ENCODE measurements at regions not wholly inside any gene's neighbourhood (a gene's known extent, or its start where the extent isn't known, plus 50 kb on each side); places are given as distances from the start of the nearest gene placed in this dataset.
"Not testable (repeated sequence)": the region's sequence is repeated elsewhere in the genome, so short reads cannot be mapped to it uniquely, and the experiment has no call there.

DNA sequence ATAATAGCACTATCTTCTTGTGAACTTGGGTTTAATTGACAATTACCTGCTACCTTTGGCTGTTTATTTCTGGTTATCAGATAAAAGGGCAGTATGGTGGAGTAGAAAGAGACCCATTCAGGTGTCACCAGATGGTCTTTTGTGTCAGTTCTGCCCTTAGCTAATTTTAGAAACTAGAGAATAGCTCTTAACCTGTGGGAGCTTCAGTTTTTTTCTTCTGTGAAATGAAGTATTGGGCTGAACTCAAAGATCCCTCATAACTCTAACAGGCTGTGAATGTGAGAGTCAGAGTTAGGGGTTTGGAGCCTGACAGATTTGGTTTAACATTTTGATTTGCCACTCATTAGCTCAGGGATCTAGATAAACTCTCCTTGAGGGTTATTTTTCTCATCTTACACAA lies 335.2 kb downstream of the PPP1R2C start:
- DNase-seq (ENCODE audit: low read depth), result no peak

GRCh38 chrX:42437211-42437610 lies 340.8 kb downstream of the PPP1R2C start:
- DNase-seq (ENCODE audit: low read depth), result no peak

DNA sequence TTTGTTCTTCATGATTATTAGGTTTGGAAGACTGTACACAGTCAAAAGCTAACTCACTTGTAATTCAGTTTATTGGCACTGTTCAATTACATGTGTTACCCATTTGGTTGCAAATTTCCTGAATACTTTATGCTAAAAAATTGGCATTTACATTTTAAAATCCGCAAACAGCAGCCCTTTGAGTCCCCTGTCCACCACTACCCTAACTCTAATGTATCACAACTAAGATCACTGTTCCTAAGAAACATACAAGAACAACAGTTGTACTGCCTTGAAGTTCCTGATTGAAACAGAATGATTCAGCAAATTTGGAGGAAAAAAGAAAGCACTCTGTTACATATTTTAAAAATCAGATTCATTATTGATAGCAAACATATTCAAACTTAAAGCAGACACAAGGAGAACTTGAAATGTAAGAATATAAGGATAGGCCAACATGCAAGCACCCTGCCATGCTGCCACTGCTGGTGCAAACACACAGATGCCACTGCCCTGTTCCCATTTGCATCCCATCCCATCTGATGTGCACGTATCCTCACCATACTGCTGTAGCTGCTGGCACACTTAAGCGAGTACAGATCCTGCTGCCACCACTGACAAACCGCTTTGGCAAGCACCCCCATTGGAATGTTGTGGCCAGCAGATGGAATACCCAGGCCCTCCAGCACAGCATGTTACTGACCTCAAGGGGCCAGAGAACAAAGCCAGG lies 343.4 kb downstream of the PPP1R2C start:
- no peak for DNase-seq (ENCODE audit: low read depth)

DNA sequence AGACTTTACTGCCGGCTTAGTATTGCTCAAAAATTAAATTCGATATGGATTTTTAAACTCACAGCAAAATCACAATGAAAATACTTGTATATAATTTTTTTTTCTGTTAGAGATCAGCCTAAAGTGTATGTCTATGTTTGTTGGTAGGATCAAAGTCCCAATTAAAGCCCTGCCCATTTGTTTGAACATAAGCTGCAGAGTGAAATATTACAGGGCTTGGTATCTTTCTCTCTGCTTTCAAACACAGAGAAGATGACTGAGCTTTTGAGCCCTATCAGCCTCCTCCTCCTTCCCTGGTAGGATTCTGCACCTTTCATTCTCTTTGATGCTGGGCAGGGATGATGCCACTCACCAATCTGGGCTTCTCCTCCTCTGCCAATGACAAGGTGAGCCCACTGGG lies 345.4 kb downstream of the PPP1R2C start:
- no peak for DNase-seq (ENCODE audit: low read depth)

DNA sequence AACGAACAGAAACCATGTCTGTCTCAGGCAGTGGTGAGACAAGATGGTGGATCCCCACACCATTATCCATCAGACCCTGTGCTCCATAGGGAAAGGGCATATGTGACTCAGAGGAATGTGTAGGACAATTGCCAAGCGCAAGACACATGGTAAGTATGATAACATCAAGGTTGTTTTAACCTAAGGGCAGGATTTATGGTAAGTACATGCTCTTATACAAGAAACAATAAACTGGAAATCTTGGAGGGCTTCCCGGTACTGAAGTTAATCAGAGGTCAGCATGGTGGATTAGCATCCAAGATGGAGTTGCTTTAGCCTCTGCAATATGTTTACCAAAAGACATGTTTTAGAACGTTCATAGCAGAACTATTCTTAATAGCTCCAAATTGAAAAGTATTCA lies 355.0 kb downstream of the PPP1R2C start:
- DNase-seq (ENCODE audit: low read depth), result no peak

DNA sequence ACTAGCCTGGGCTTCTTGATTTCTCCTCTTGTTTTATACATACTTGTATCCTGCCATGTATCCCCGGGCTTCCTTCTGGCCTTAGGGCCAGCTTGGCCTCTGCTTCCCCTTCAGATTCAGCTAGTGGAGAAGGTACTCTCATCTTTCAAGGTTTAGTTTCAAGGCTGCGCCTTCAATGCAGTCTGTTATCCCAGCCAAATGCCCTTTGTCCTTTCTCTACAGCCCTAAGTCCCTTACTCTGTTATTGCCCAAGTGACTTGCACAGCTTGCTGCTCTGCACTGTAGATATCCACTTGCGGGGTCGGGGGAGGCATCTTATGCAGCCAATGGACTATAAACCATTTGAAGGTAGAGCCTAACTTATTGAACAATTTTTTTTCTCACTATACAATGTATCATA lies 357.5 kb downstream of the PPP1R2C start:
- no peak for DNase-seq (ENCODE audit: low read depth)

DNA sequence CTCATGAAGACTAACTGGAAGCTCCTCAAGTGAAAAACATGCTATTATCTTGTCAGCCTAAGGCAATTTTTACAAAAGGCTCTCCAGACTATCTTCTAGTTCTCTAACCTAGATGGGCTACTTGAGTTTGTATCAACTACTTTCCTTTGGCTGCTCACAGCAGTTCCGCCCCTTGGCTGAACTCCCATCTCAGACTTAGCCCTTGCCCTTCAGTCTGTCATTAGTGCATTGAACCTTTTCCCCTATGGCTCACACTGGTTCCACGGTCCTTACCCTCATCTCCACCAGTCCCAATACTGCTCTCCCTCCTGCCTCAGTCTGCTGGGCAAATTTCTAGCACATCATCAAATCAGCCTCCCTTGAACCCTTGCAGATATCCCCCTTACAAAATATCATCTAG lies 362.3 kb downstream of the PPP1R2C start:
- DNase-seq (ENCODE audit: low read depth), result no peak

DNA sequence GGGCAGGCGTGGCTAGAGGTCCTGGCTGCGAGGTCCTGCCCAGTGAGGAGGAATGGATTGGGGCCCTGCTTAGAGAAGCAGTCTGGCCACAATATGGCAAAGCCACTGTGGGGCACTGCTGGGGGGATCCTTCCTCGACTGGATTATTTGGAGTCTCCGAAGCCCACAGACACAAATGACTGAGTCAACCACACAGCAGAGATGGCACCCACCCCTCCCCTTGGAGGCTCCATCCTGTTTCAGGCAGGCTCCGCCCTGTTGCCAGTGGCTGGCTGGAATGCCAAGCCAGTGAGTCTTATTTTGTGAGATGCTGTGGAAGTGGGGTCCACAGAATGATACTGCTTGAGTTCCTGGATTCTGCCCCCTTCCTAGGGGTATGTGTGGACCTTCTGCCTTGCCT lies 363.9 kb downstream of the PPP1R2C start:
- no peak for DNase-seq (ENCODE audit: low read depth)

- no peak for DNase-seq (ENCODE audit: low read depth)
Measured at GRCh38 chrX:42399632-42400024, 378.3 kb downstream of the PPP1R2C start.

- DNase-seq (ENCODE audit: low read depth), result no peak
Measured at GRCh38 chrX:42398967-42399631, 378.9 kb downstream of the PPP1R2C start.

DNA sequence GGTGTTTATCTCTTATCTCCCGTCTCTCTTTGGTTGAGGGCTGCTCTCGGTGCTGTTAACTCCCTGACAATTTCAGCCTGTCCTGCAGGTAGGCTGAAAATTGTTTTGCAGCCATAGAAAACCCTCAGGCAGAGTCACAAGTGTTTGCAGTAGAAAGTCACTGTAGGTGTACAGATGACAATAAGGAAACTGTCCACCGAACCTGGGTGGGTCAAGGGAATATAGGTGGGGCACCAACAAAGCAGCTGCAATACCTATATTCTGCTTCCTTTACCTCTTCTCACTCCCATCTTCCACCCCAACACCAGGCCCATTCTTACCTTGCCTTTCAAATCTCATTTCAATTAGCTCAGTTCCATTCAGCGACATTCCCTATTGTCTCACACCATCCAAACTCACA lies 381.8 kb downstream of the PPP1R2C start:
- no peak for DNase-seq (ENCODE audit: low read depth)

DNA sequence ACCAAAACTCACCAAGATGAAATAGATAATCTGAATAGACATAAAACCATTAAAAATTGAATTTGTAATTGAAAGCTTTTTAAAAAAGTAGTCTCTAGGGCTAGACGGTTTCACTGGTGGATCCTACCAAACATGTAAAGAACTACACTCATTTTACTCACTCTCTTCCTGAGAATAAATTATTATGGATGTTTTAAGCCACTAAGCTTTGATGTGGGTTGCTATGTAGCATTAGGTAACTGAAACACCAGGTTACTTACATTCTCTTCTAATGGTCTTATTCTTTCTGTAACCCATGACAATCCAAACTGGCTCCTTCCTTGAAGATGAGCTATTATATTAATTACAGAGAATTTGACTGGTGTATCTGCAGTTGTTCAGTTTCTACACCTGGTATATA lies 385.1 kb downstream of the PPP1R2C start:
- no peak for DNase-seq (ENCODE audit: low read depth)

DNA sequence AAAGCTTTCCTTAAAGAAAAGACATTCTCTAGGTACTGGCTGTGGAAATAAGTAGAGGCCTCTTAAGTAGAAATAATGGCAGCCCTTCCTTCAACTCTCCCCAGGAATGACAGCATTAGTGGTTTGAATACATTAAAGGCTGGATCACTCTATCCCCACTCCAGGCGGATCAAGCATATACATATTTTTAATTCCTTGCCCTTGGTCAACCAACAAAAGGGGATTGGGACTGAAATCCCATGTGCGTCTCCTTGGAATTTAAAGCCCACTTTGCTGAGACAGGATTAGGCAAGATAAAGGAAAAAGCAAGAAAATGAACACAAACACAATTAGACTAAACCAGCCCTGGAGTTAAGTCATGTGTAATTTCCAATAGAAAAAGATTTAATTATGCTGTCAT lies 391.3 kb downstream of the PPP1R2C start:
- no peak for DNase-seq (ENCODE audit: low read depth)

DNA sequence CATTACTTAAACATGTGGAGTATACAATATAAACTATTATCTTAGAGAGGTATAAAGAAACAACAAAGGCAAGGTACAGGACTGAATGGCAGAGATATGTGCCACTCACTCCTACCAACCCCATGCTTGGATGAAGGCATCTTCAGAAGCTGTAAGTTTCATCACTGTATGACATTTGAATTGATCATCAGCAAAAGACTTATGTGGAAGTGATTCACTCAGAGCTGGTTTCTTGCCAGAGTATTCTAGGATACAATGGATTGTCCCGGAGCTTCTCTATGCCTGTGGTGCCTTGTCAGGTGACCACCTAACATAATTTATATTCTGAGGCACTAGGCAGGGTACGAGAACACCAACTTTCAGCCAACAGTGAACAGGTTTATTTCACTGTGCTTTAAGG lies 392.2 kb downstream of the PPP1R2C start:
- DNase-seq (ENCODE audit: low read depth), result no peak

DNA sequence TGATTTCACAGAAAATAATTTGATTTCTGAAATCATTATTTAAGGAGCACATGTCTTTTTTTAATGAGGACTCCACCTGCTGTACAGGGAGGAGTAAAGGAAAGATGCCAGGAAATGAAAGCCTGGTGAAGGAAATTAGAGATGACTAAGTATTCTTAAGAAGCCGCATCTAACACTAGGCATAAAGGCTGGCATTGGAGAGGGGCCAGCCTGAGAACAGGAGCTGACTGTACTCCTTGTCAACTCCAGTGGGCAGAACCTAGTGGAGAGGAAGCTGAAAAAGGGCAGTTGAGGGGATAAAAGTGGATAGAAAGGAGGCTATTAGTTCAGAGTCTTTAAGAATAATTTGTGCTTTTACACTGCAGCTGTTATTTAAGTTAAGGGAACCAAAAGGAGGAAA lies 393.0 kb downstream of the PPP1R2C start:
- no peak for DNase-seq (ENCODE audit: low read depth)

DNA sequence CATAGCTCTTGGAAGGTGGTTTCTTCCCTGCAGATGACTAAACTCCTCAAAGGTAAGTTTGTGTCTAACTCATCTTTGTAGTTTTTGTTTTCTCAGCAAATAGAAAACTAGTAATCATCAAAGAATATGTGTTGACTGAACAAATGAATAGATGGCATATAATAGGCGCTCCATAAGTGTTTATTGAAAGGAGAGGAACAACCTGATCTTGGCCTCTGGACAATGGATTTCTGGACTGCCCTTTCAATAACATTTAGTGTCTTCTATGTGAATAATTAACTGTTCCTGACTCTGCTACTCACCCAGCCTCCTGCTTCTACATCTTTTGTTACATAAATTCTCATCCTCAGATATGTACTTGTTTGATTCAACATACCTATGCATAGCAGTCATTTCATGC lies 399.1 kb downstream of the PPP1R2C start:
- DNase-seq (ENCODE audit: low read depth), result no peak

- no peak for DNase-seq (ENCODE audit: low read depth)
Measured at GRCh38 chrX:42375086-42375485, 402.9 kb downstream of the PPP1R2C start.

- DNase-seq (ENCODE audit: low read depth), result no peak
Measured at GRCh38 chrX:42366181-42366580, 411.8 kb downstream of the PPP1R2C start.

DNA sequence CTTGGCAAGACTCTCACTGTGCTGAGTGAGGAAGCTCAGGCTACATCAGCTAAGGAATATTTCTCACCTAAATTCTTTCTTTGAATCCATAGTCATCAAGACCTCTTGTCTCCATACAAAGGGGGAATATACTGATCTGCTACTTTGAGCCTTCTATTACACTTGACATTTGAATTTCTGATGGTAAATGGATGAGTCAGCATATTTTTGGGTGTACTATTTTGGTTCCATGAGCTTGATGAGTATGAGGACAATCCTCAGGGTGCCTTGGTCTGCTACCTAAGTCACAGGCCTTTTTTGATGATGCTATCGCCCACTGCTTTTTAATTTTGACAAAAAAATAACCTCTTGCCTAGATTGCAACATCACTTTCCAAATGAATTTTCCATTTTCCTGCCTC lies 415.7 kb downstream of the PPP1R2C start:
- no peak for DNase-seq (ENCODE audit: low read depth)

- not testable (repeated sequence) for DNase-seq (ENCODE audit: low read depth)
Measured at GRCh38 chrX:42342981-42343380, 419.6 kb upstream of the CASK start.

Data from ELR (cell line).